Osteoblast (primary cell): ENCODE measurements at regions not wholly inside any gene's neighbourhood (a gene's known extent, or its start where the extent isn't known, plus 50 kb on each side); places are given as distances from the start of the nearest gene placed in this dataset.

ENCODE experiments used
- DNase-seq: peaks from one replicate; pipeline ENCODE4 v3.0.0; 2011; ENCODE audit warnings: low spot score, mixed read lengths; ENCODE audit not compliant: insufficient read length; ENCODE audit errors: missing footprints
- H2AFZ ChIP-seq: 2 replicates; pipeline ENCODE4 v1.6.0; 2011; ENCODE audit warnings: mild to moderate bottlenecking, low read length
- H3K27ac ChIP-seq: 2 replicates; pipeline ENCODE4 v1.5.1; 2011; ENCODE audit warnings: mild to moderate bottlenecking, low read depth, low read length, moderate library complexity
- H3K27me3 ChIP-seq: 2 replicates; pipeline ENCODE4 v1.6.0; 2012; ENCODE audit warnings: mild to moderate bottlenecking, control low read depth, inconsistent platforms, low read length, moderate library complexity; ENCODE audit not compliant: insufficient read depth
- H3K36me3 ChIP-seq: 2 replicates; pipeline ENCODE4 v1.5.1; 2011; ENCODE audit warnings: mild to moderate bottlenecking, low read length, control low read depth, moderate library complexity; ENCODE audit not compliant: insufficient read depth
- H3K4me1 ChIP-seq: 2 replicates; pipeline ENCODE4 v1.5.1; 2011; ENCODE audit warnings: mild to moderate bottlenecking, low read length, control low read depth, moderate library complexity; ENCODE audit not compliant: insufficient read depth
- H3K4me2 ChIP-seq: 2 replicates; pipeline ENCODE4 v1.6.0; 2011; ENCODE audit warnings: mild to moderate bottlenecking, low read length; ENCODE audit not compliant: insufficient read depth
- H3K4me3 ChIP-seq: fragments of 200-600 bp; sonication (generic); 3 replicates; pipeline ENCODE4 v1.5.1; 2012; ENCODE audit warnings: mild to moderate bottlenecking, low read length, inconsistent platforms; ENCODE audit not compliant: insufficient read depth
- H3K79me2 ChIP-seq: 2 replicates; pipeline ENCODE4 v1.6.0; 2012; ENCODE audit warnings: mild to moderate bottlenecking, low read length, control low read depth, inconsistent platforms; ENCODE audit not compliant: insufficient read depth
- H3K9me3 ChIP-seq: 2 replicates; pipeline ENCODE4 v1.5.1; 2011; ENCODE audit warnings: low read depth, low read length, control low read depth
- H4K20me1 ChIP-seq: 2 replicates; pipeline ENCODE4 v1.6.0; 2012; ENCODE audit warnings: mild to moderate bottlenecking, low read length, control low read depth; ENCODE audit not compliant: insufficient read depth
- TF ChIP-seq, protein P1 (sequence below): IDR thresholded peaks from 2 replicates; pipeline ENCODE4 v1.5.1; 2011; ENCODE audit warnings: mild to moderate bottlenecking, low read depth, low read length, moderate library complexity; ENCODE audit errors: extremely low read depth

DNA sequence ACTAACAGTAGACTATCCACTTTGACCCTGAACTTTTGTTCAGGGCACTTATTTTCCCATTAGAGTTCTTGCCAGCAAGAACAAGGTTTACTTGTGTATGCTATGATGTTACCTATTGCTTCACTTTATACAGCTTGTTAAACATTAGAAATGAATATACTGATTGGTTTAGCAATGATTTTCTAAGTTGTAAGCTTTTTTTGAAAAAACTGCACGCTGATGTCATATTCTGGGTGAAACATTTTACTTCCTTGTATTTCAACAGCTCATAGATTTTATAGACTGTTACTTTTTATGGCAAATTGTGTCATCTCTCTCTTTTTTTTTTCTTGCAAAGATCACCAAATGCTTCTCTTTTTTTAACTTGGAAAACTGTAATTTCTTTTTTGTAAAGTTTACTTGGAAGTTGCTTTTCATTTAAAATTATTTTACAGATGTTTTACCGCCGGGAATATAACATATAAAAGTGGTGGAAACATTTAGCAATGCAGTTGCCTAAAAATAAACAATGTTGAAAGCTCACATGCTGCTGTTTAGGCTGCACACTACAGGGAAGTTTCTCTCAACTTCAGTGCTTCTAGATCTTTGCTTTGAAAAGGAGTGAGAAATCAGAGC is 215.3 kb upstream of the NFIA start:
- Histone ChIP-seq H4K20me1 (no peaks in the 10 kb centered on the region), H3K36me3 (no peaks in the 10 kb centered on the region), H3K4me1 (no peaks in the 10 kb centered on the region), H2AFZ (no peak overlapping the region), H3K27me3 (peaks cover 16% of the 10 kb centered on the region), H3K4me2 (no peak overlapping the region), H3K79me2 (no peaks in the 10 kb centered on the region), H3K27ac (no peak overlapping the region), H3K4me3 (no peak overlapping the region), H3K9me3 (no peaks in the 10 kb centered on the region)
- TF ChIP-seq, protein P1, sequence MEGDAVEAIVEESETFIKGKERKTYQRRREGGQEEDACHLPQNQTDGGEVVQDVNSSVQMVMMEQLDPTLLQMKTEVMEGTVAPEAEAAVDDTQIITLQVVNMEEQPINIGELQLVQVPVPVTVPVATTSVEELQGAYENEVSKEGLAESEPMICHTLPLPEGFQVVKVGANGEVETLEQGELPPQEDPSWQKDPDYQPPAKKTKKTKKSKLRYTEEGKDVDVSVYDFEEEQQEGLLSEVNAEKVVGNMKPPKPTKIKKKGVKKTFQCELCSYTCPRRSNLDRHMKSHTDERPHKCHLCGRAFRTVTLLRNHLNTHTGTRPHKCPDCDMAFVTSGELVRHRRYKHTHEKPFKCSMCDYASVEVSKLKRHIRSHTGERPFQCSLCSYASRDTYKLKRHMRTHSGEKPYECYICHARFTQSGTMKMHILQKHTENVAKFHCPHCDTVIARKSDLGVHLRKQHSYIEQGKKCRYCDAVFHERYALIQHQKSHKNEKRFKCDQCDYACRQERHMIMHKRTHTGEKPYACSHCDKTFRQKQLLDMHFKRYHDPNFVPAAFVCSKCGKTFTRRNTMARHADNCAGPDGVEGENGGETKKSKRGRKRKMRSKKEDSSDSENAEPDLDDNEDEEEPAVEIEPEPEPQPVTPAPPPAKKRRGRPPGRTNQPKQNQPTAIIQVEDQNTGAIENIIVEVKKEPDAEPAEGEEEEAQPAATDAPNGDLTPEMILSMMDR: no peak
- peak; percentile 61 for DNase-seq

DNA sequence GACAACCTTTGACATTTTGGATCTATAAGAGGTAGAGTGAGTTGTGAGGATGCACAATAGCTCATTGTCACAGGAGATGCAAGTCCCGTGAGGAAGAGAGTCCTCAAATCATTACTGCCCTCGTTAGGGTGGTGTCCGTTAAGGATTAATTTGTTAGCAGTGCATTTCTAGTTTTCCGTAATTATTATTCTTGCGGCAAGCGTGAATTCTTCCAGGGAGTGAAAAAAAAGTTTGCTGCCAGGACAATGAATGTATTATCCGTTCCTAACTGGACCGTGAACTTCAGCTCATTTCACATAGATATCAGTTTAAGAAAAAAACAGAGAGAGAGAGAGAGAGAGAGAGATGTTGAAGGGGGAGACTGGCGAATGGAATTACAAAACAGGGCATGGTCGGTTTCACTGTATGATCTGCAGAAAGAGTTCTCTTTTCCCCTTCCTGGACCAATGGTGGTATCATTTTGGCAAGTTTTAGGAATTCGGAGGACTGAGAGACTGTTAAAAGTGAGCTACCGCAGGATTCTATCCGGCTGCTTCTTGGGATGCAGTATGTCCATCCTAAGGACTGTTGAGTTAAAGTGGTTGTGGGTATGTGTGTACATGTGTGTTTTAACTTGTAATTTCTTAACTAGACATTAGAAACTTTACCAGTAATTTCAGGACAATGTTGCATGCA is 216.0 kb upstream of the NFIA start:
- H3K36me3 ChIP-seq: no peaks in the 10 kb centered on the region
- DNase-seq: no peak
- H3K27me3 ChIP-seq: peaks cover 16% of the 10 kb centered on the region
- no peaks in the 10 kb centered on the region for H3K4me1 ChIP-seq
- H3K4me2 ChIP-seq: no peak overlapping the region
- H2AFZ ChIP-seq: peak overlapping the region; percentile 11
- H3K79me2 ChIP-seq: no peaks in the 10 kb centered on the region
- no peak overlapping the region for H3K27ac ChIP-seq
- no peaks in the 10 kb centered on the region for H4K20me1 ChIP-seq
- H3K4me3 ChIP-seq: no peak overlapping the region
- no peaks in the 10 kb centered on the region for H3K9me3 ChIP-seq
- TF ChIP-seq, protein P1: no peak

DNA sequence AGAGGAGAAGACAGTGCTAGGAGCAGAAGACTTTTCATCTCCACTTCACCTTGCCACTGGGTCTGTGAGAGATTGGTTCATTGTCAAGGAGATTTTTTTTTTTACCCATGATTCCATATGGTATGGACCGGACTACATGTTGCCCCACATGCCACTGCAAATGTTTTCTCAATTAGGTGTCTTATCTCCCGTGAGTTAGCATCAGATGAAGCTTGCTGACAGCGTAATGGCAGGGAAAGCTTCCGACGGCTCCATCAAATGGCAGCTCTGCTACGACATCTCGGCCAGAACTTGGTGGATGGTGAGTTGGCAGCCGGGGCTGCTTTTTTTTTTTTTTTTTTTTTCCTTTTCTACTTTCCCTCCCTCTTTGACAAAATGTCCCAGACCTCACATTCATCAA is 217.2 kb upstream of the NFIA start:
- H2AFZ ChIP-seq: no peak overlapping the region
- DNase-seq: no peak
- H3K36me3 ChIP-seq: no peaks in the 10 kb centered on the region
- H3K27me3 ChIP-seq: peaks cover 16% of the 10 kb centered on the region
- H3K9me3 ChIP-seq: no peaks in the 10 kb centered on the region
- H4K20me1 ChIP-seq: no peaks in the 10 kb centered on the region
- H3K4me1 ChIP-seq: no peaks in the 10 kb centered on the region
- no peaks in the 10 kb centered on the region for H3K79me2 ChIP-seq
- TF ChIP-seq, protein P1: no peak
- no peak overlapping the region for H3K4me2 ChIP-seq
- H3K27ac ChIP-seq: no peak overlapping the region
- no peak overlapping the region for H3K4me3 ChIP-seq

DNA sequence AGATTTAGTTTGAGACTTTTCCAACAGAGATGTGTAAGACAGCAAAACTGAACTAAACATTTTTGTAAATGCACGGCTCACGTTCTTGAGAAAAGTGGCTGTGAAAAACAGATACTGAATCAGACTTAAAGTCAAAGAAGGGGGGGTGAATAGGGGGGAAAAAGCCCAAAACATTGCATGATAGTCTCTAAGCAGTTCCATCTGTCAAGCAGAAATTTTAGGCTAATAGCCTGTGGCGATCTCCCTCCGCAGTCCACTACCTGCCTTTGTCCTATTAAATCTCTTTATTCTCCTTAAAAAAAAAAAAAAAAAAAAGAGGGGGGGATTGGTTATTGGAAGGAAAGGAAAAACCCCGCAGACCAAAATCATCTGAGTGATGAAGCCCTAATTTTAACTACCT is 217.6 kb upstream of the NFIA start:
- Histone ChIP-seq H3K9me3 (no peaks in the 10 kb centered on the region), H2AFZ (no peak overlapping the region), H3K36me3 (no peaks in the 10 kb centered on the region), H4K20me1 (no peaks in the 10 kb centered on the region), H3K79me2 (no peaks in the 10 kb centered on the region), H3K4me1 (no peaks in the 10 kb centered on the region), H3K27me3 (peaks cover 16% of the 10 kb centered on the region), H3K4me3 (no peak overlapping the region), H3K27ac (no peak overlapping the region), H3K4me2 (no peak overlapping the region)
- DNase-seq: no peak
- TF ChIP-seq, protein P1: no peak
